Body of pancreas (tissue), 4 donors: ENCODE measurements at regions not wholly inside any gene's neighbourhood (a gene's known extent, or its start where the extent isn't known, plus 50 kb on each side); places are given as distances from the start of the nearest gene placed in this dataset.

Source experiments
- CTCF ChIP-seq, 7 experiments: fragments of 450-650 bp in 4 of 7; fragments of 200-600 bp in 3 of 7; sonication (generic) in 3 of 7; IDR thresholded peaks; one replicate each; pipeline ENCODE4 v1.5.1; 2016 to 2019; ENCODE audit warnings: antibody characterized with exemption in 7 of 7
- POLR2A ChIP-seq, 3 donors: fragments of 450-650 bp; IDR thresholded peaks; one replicate each; pipeline ENCODE4 v1.6.1; 2016; ENCODE audit warnings: antibody characterized with exemption in 3 of 3, mild to moderate bottlenecking in 2 of 3

GRCh38 chr10:120115959-120116358 lies 223.4 kb downstream of the SEC23IP start:
- TF ChIP-seq CTCF (IDR thresholded peaks at IDR 0.05) (no peak), POLR2A (IDR thresholded peaks at IDR 0.05) (no peak)
